Erythroblast (primary cell): ENCODE measurements at regions not wholly inside any gene's neighbourhood (a gene's known extent, or its start where the extent isn't known, plus 50 kb on each side); places are given as distances from the start of the nearest gene placed in this dataset.

ENCODE experiments used
- DNase-seq, 2 experiments: peaks; one replicate each; lab custom pipeline; 2025; lab: John Stamatoyannopoulos, UW
- GATA1 ChIP-seq: IDR thresholded peaks from 2 replicates; pipeline ENCODE4 v1.6.1; 2011; ENCODE audit warnings: low read depth, mild to moderate bottlenecking, control low read depth, low read length, moderate library complexity
- POLR2A ChIP-seq: IDR thresholded peaks from 2 replicates; pipeline ENCODE4 v1.6.1; 2011; ENCODE audit warnings: mild to moderate bottlenecking, low read length

DNA sequence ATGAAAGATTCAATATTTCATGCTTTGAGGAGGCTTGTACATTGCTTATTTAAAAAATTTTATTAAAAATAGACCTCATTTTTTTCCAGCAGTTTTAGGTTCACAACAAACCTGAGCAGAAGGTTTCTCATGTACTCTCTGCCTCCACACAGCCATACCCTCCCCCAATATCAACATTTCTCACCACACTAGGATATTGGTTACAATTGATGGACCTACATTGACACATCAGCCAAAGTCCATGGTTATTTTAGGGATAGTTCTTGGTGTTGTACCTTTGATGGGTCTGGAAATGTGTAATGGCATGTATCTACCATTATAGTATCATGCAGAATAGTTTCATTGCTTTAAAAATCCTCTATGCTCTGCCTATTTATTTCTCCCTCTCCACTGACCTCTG lies 611.0 kb downstream of the KCTD8 start:
- TF ChIP-seq POLR2A (no peak), GATA1 (no peak)
- no peak for DNase-seq

GRCh38 chr4:43842594-43842993 lies 606.0 kb downstream of the KCTD8 start:
- no peak for DNase-seq
- TF ChIP-seq GATA1 = no peak
- TF ChIP-seq POLR2A = no peak

GRCh38 chr4:43843501-43843900 lies 605.1 kb downstream of the KCTD8 start:
- no peak for TF ChIP-seq POLR2A
- TF ChIP-seq GATA1 = no peak
- no peak for DNase-seq

GRCh38 chr4:43846111-43846587 lies 602.5 kb downstream of the KCTD8 start:
- DNase-seq = no peak
- TF ChIP-seq GATA1 = no peak
- no peak for TF ChIP-seq POLR2A

DNA sequence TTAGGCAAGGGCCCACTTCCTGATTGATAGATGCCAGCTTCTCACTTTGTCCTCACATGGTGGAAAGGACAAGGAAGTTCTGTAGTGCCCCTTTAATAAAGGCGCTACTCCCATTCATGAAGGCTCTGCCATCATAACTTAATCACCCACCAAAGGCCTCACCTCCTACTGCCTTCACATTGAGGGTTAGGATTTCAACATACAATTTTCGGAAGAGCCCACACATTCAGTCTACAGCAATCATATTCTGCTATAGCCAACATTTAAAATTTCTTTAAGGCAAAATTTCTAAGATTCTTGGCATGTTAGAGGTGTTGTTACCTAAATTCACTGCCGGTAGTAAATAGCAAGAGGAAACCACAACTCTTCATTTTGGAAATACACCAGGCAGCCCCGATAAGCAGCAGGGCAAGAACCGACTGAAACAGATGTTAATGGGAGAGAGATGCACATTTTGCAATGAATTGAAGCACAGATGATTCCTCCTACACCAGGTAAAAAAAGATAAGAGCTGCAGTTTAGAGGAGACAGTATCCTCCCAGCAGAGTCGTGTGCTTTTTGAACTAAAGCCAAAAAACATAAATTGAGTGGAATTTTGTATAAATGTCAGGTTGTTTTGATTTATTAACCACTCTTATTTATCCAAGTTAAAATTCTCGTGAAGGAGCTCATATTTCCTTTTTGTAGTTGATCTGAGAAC lies 594.9 kb downstream of the KCTD8 start:
- no peak for TF ChIP-seq GATA1
- no peak for TF ChIP-seq POLR2A

GRCh38 chr4:43855283-43855682 lies 593.3 kb downstream of the KCTD8 start:
- TF ChIP-seq POLR2A (no peak), GATA1 (no peak)
- DNase-seq = no peak

More for the DNA sequence above, 594.9 kb downstream of the KCTD8 start:
- DNase-seq = no peak

DNA sequence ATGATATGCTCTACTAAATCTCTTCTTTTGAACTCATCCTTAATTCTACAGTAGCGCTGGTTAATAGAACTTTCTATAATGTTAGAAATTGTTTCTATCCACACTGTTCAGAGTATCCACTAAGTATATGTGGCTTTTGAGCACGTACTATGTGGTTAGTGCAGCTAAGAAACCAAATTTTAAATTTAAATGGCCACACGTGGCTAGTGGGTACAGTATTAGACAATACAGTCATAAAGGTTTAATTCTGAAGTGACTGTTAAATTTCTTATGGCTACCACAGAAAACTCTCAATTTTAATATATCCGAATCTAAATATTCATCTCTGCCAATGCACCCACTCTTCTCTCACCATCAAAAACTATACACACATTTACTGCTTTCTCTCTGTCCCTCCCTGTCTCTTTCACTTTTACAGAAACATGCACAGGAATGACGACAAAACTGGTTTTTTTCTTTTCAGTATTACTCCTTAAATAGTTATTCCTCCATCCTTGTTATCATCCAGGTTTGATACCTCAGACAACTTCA lies 583.9 kb downstream of the KCTD8 start:
- DNase-seq = no peak
- TF ChIP-seq POLR2A (no peak), GATA1 (no peak)

GRCh38 chr4:43867908-43868307 lies 580.7 kb downstream of the KCTD8 start:
- TF ChIP-seq GATA1 (no peak), POLR2A (no peak)
- DNase-seq = no peak

DNA sequence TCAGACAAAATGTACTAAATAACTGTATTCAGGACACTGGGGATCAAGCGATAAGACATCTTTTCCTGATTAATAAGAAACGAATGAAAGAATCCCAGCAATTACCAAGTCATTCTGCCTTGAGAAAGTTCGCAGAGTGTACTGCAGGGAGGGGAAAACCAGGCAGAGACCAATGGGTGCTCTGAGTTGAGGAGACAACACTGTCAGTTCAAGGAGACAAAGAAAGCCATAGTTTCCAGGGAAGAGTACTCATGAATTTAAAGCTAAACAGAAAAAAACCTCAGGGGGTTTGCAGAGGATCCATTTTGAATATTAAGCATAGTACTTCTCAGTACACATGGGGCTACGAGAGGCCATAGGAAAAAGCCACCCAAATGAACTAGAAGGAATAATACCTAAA lies 573.0 kb downstream of the KCTD8 start:
- DNase-seq = no peak
- TF ChIP-seq POLR2A (no peak), GATA1 (no peak)

- no peak for DNase-seq
These were observed 566.1 kb downstream of the KCTD8 start for GRCh38 chr4:43882470-43882869.

DNA sequence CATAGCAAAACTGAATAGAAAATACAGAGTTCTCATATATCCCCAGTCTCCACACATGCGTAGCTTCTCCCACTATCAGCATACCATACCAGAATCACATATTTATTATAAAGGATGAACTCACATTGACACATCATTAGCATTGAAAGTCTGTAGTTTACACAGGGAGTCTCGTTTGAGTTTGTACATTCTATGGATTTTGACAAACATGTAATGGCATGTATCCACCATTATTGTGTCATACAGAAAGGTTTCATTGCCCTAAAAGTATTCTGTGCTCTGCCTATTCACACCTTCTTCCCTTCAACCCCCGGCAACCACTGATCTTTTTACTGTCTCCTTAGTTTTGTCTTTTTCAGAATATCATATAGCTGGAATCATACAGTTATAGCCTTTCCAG lies 562.4 kb downstream of the KCTD8 start:
- no peak for DNase-seq
- TF ChIP-seq GATA1 (no peak), POLR2A (no peak)

More at GRCh38 chr4:43882470-43882869, 566.1 kb downstream of the KCTD8 start:
- TF ChIP-seq POLR2A (no peak), GATA1 (no peak)

DNA sequence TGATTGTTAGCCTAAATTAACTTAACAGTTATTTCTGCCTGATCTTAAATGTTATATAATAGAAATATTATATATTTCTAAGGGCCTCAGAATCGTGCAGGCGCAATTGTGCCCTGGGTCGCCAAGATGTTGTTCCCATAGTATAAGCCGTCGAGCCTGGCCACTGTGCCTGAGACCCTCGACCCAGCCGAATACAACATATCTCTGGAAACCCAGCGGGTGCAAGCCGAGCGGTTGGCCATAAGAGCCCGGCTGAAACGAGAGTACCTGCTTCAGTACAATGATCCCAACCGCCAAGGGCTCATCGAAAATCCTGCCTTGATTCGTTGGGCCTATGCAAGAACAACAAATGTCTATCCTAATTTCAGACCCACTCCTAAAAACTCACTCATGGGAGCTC lies 549.8 kb downstream of the KCTD8 start:
- TF ChIP-seq POLR2A (no peak), GATA1 (no peak)
- DNase-seq = no peak

GRCh38 chr4:43903456-43903855 lies 545.2 kb downstream of the KCTD8 start:
- TF ChIP-seq GATA1 (no peak), POLR2A (no peak)
- no peak for DNase-seq

DNA sequence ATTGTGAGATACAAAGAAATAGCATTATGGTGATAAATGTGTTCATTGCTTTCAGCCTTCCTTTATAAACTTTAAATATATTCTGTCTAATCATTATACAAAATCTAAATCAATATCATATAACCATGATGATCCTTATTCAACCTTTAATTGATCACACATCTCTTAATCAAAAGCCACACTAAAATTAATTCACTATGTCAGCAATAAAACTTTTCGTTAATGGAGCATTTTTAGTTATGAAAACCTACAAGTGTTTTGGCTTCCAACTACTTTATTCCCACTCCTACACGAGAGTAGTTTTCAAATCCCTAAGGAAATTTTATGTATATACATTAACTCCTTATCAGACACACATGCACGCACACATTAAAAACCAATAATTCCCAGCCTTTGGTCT lies 530.2 kb downstream of the KCTD8 start:
- DNase-seq = no peak
- TF ChIP-seq POLR2A = no peak
- TF ChIP-seq GATA1 = no peak

GRCh38 chr4:43932448-43932847 lies 516.2 kb downstream of the KCTD8 start:
- TF ChIP-seq GATA1 (no peak), POLR2A (no peak)
- DNase-seq = no peak
